Suprapubic skin (tissue), 3 donors: ENCODE measurements at regions not wholly inside any gene's neighbourhood (a gene's known extent, or its start where the extent isn't known, plus 50 kb on each side); places are given as distances from the start of the nearest gene placed in this dataset.

Experiments
- CTCF ChIP-seq, 2 donors: fragments of 200-600 bp in 1 of 2; fragments of 450-650 bp in 1 of 2; sonication (generic) in 1 of 2; IDR thresholded peaks; one replicate each; pipeline ENCODE4 v1.5.1; 2016 to 2019; ENCODE audit warnings: antibody characterized with exemption in 2 of 2, mild to moderate bottlenecking in 1 of 2, moderate library complexity in 1 of 2
- POLR2A ChIP-seq, 2 donors: fragments of 450-650 bp; IDR thresholded peaks; one replicate each; pipeline ENCODE4 v1.6.1; 2017; ENCODE audit warnings: antibody characterized with exemption in 2 of 2, mild to moderate bottlenecking in 2 of 2, moderate library complexity in 2 of 2

GRCh38 chr12:97260786-97261185, 201.8 kb upstream of the RMST start:
- TF ChIP-seq POLR2A (IDR thresholded peaks at IDR 0.05), result no peak
- TF ChIP-seq CTCF (IDR thresholded peaks at IDR 0.05), result no peak
